ENCODE measurements at regions not wholly inside any gene's neighbourhood (a gene's known extent, or its start where the extent isn't known, plus 50 kb on each side); places are given as distances from the start of the nearest gene placed in this dataset.

GRCh38 chr6:14841901-14842421 is 403.9 kb upstream of the JARID2 start:
- no peak overlapping the region for H3K9ac ChIP-seq (ENCODE audit: low read depth in 1 of 3, low read length in 3 of 3)
- no peaks in the 10 kb centered on the region for H3K27me3 ChIP-seq (ENCODE audit: control insufficient read depth in 3 of 3, insufficient read depth in 3 of 3, low read length in 3 of 3)
- H3K4me3 ChIP-seq (ENCODE audit: low read length in 3 of 3): no peak overlapping the region
- no peak overlapping the region for H3K27ac ChIP-seq (ENCODE audit: low read depth, low read length)
- no peaks in the 10 kb centered on the region for H3K36me3 ChIP-seq (ENCODE audit: control insufficient read depth in 3 of 3, insufficient read depth in 3 of 3, low read length in 3 of 3)
- H3K9me3 ChIP-seq (ENCODE audit: control insufficient read depth in 3 of 3, low read length in 3 of 3): no peaks in the 10 kb centered on the region
- H3K4me1 ChIP-seq (ENCODE audit: control insufficient read depth in 3 of 3, insufficient read depth in 3 of 3, low read length in 3 of 3): no peaks in the 10 kb centered on the region

GRCh38 chr6:14844411-14844810 is 401.5 kb upstream of the JARID2 start:
- Histone ChIP-seq H3K4me1 (ENCODE audit: control insufficient read depth in 3 of 3, insufficient read depth in 3 of 3, low read length in 3 of 3) (no peaks in the 10 kb centered on the region), H3K9ac (ENCODE audit: low read depth in 1 of 3, low read length in 3 of 3) (no peak overlapping the region), H3K36me3 (ENCODE audit: control insufficient read depth in 3 of 3, insufficient read depth in 3 of 3, low read length in 3 of 3) (no peaks in the 10 kb centered on the region), H3K27me3 (ENCODE audit: control insufficient read depth in 3 of 3, insufficient read depth in 3 of 3, low read length in 3 of 3) (no peaks in the 10 kb centered on the region), H3K4me3 (ENCODE audit: low read length in 3 of 3) (no peak overlapping the region), H3K9me3 (ENCODE audit: control insufficient read depth in 3 of 3, low read length in 3 of 3) (no peaks in the 10 kb centered on the region), H3K27ac (ENCODE audit: low read depth, low read length) (no peak overlapping the region)

GRCh38 chr6:14848019-14848418 is 397.9 kb upstream of the JARID2 start:
- H3K4me3 ChIP-seq (ENCODE audit: low read length in 3 of 3): no peak overlapping the region
- H3K27me3 ChIP-seq (ENCODE audit: control insufficient read depth in 3 of 3, insufficient read depth in 3 of 3, low read length in 3 of 3): no peaks in the 10 kb centered on the region
- no peak overlapping the region for H3K9ac ChIP-seq (ENCODE audit: low read depth in 1 of 3, low read length in 3 of 3)
- H3K27ac ChIP-seq (ENCODE audit: low read depth, low read length): no peak overlapping the region
- no peaks in the 10 kb centered on the region for H3K9me3 ChIP-seq (ENCODE audit: control insufficient read depth in 3 of 3, low read length in 3 of 3)
- H3K4me1 ChIP-seq (ENCODE audit: control insufficient read depth in 3 of 3, insufficient read depth in 3 of 3, low read length in 3 of 3): no peaks in the 10 kb centered on the region
- H3K36me3 ChIP-seq (ENCODE audit: control insufficient read depth in 3 of 3, insufficient read depth in 3 of 3, low read length in 3 of 3): no peaks in the 10 kb centered on the region

GRCh38 chr6:14849185-14849584 is 396.7 kb upstream of the JARID2 start:
- Histone ChIP-seq H3K9me3 (ENCODE audit: control insufficient read depth in 3 of 3, low read length in 3 of 3) (no peaks in the 10 kb centered on the region), H3K27me3 (ENCODE audit: control insufficient read depth in 3 of 3, insufficient read depth in 3 of 3, low read length in 3 of 3) (no peaks in the 10 kb centered on the region), H3K4me1 (ENCODE audit: control insufficient read depth in 3 of 3, insufficient read depth in 3 of 3, low read length in 3 of 3) (no peaks in the 10 kb centered on the region), H3K4me3 (ENCODE audit: low read length in 3 of 3) (no peak overlapping the region), H3K36me3 (ENCODE audit: control insufficient read depth in 3 of 3, insufficient read depth in 3 of 3, low read length in 3 of 3) (no peaks in the 10 kb centered on the region), H3K9ac (ENCODE audit: low read depth in 1 of 3, low read length in 3 of 3) (no peak overlapping the region), H3K27ac (ENCODE audit: low read depth, low read length) (no peak overlapping the region)

GRCh38 chr6:14851281-14851680 is 394.6 kb upstream of the JARID2 start:
- H3K36me3 ChIP-seq (ENCODE audit: control insufficient read depth in 3 of 3, insufficient read depth in 3 of 3, low read length in 3 of 3): no peaks in the 10 kb centered on the region
- no peak overlapping the region for H3K9ac ChIP-seq (ENCODE audit: low read depth in 1 of 3, low read length in 3 of 3)
- H3K4me3 ChIP-seq (ENCODE audit: low read length in 3 of 3): no peak overlapping the region
- no peaks in the 10 kb centered on the region for H3K9me3 ChIP-seq (ENCODE audit: control insufficient read depth in 3 of 3, low read length in 3 of 3)
- no peaks in the 10 kb centered on the region for H3K4me1 ChIP-seq (ENCODE audit: control insufficient read depth in 3 of 3, insufficient read depth in 3 of 3, low read length in 3 of 3)
- no peak overlapping the region for H3K27ac ChIP-seq (ENCODE audit: low read depth, low read length)
- H3K27me3 ChIP-seq (ENCODE audit: control insufficient read depth in 3 of 3, insufficient read depth in 3 of 3, low read length in 3 of 3): no peaks in the 10 kb centered on the region

- H3K4me3 ChIP-seq (ENCODE audit: low read length in 3 of 3): no peak overlapping the region
- no peaks in the 10 kb centered on the region for H3K27me3 ChIP-seq (ENCODE audit: control insufficient read depth in 3 of 3, insufficient read depth in 3 of 3, low read length in 3 of 3)
- no peak overlapping the region for H3K27ac ChIP-seq (ENCODE audit: low read depth, low read length)
- H3K36me3 ChIP-seq (ENCODE audit: control insufficient read depth in 3 of 3, insufficient read depth in 3 of 3, low read length in 3 of 3): no peaks in the 10 kb centered on the region
- no peaks in the 10 kb centered on the region for H3K9me3 ChIP-seq (ENCODE audit: control insufficient read depth in 3 of 3, low read length in 3 of 3)
- no peak overlapping the region for H3K9ac ChIP-seq (ENCODE audit: low read depth in 1 of 3, low read length in 3 of 3)
- H3K4me1 ChIP-seq (ENCODE audit: control insufficient read depth in 3 of 3, insufficient read depth in 3 of 3, low read length in 3 of 3): no peaks in the 10 kb centered on the region
Observed at GRCh38 chr6:14852375-14852774, 393.5 kb upstream of the JARID2 start.

GRCh38 chr6:14856177-14856576 is 389.7 kb upstream of the JARID2 start:
- Histone ChIP-seq H3K9ac (ENCODE audit: low read depth in 1 of 3, low read length in 3 of 3) (no peak overlapping the region), H3K27ac (ENCODE audit: low read depth, low read length) (no peak overlapping the region), H3K27me3 (ENCODE audit: control insufficient read depth in 3 of 3, insufficient read depth in 3 of 3, low read length in 3 of 3) (no peaks in the 10 kb centered on the region), H3K9me3 (ENCODE audit: control insufficient read depth in 3 of 3, low read length in 3 of 3) (no peaks in the 10 kb centered on the region), H3K4me3 (ENCODE audit: low read length in 3 of 3) (no peak overlapping the region), H3K36me3 (ENCODE audit: control insufficient read depth in 3 of 3, insufficient read depth in 3 of 3, low read length in 3 of 3) (no peaks in the 10 kb centered on the region), H3K4me1 (ENCODE audit: control insufficient read depth in 3 of 3, insufficient read depth in 3 of 3, low read length in 3 of 3) (no peaks in the 10 kb centered on the region)

GRCh38 chr6:14857001-14857400 is 388.9 kb upstream of the JARID2 start:
- no peak overlapping the region for H3K4me3 ChIP-seq (ENCODE audit: low read length in 3 of 3)
- H3K36me3 ChIP-seq (ENCODE audit: control insufficient read depth in 3 of 3, insufficient read depth in 3 of 3, low read length in 3 of 3): no peaks in the 10 kb centered on the region
- no peak overlapping the region for H3K9ac ChIP-seq (ENCODE audit: low read depth in 1 of 3, low read length in 3 of 3)
- no peaks in the 10 kb centered on the region for H3K27me3 ChIP-seq (ENCODE audit: control insufficient read depth in 3 of 3, insufficient read depth in 3 of 3, low read length in 3 of 3)
- H3K9me3 ChIP-seq (ENCODE audit: control insufficient read depth in 3 of 3, low read length in 3 of 3): no peaks in the 10 kb centered on the region
- H3K27ac ChIP-seq (ENCODE audit: low read depth, low read length): no peak overlapping the region
- H3K4me1 ChIP-seq (ENCODE audit: control insufficient read depth in 3 of 3, insufficient read depth in 3 of 3, low read length in 3 of 3): no peaks in the 10 kb centered on the region

GRCh38 chr6:14857501-14857900 is 388.4 kb upstream of the JARID2 start:
- Histone ChIP-seq H3K4me1 (ENCODE audit: control insufficient read depth in 3 of 3, insufficient read depth in 3 of 3, low read length in 3 of 3) (no peaks in the 10 kb centered on the region), H3K9ac (ENCODE audit: low read depth in 1 of 3, low read length in 3 of 3) (no peak overlapping the region), H3K36me3 (ENCODE audit: control insufficient read depth in 3 of 3, insufficient read depth in 3 of 3, low read length in 3 of 3) (no peaks in the 10 kb centered on the region), H3K9me3 (ENCODE audit: control insufficient read depth in 3 of 3, low read length in 3 of 3) (no peaks in the 10 kb centered on the region), H3K27ac (ENCODE audit: low read depth, low read length) (no peak overlapping the region), H3K4me3 (ENCODE audit: low read length in 3 of 3) (no peak overlapping the region), H3K27me3 (ENCODE audit: control insufficient read depth in 3 of 3, insufficient read depth in 3 of 3, low read length in 3 of 3) (no peaks in the 10 kb centered on the region)

- Histone ChIP-seq H3K36me3 (ENCODE audit: control insufficient read depth in 3 of 3, insufficient read depth in 3 of 3, low read length in 3 of 3) (no peaks in the 10 kb centered on the region), H3K9me3 (ENCODE audit: control insufficient read depth in 3 of 3, low read length in 3 of 3) (no peaks in the 10 kb centered on the region), H3K9ac (ENCODE audit: low read depth in 1 of 3, low read length in 3 of 3) (no peak overlapping the region), H3K4me1 (ENCODE audit: control insufficient read depth in 3 of 3, insufficient read depth in 3 of 3, low read length in 3 of 3) (peaks cover 0 to 2% (median 0%) of the 10 kb centered on the region in 3 donors), H3K27me3 (ENCODE audit: control insufficient read depth in 3 of 3, insufficient read depth in 3 of 3, low read length in 3 of 3) (no peaks in the 10 kb centered on the region), H3K27ac (ENCODE audit: low read depth, low read length) (no peak overlapping the region), H3K4me3 (ENCODE audit: low read length in 3 of 3) (no peak overlapping the region)
Observed at GRCh38 chr6:14858808-14859207, 387.1 kb upstream of the JARID2 start.

GRCh38 chr6:14860774-14861173 is 385.1 kb upstream of the JARID2 start:
- H3K9me3 ChIP-seq (ENCODE audit: control insufficient read depth in 3 of 3, low read length in 3 of 3): no peaks in the 10 kb centered on the region
- H3K4me3 ChIP-seq (ENCODE audit: low read length in 3 of 3): no peak overlapping the region
- no peak overlapping the region for H3K9ac ChIP-seq (ENCODE audit: low read depth in 1 of 3, low read length in 3 of 3)
- H3K36me3 ChIP-seq (ENCODE audit: control insufficient read depth in 3 of 3, insufficient read depth in 3 of 3, low read length in 3 of 3): no peaks in the 10 kb centered on the region
- peaks cover 0 to 2% (median 0%) of the 10 kb centered on the region in 3 donors for H3K4me1 ChIP-seq (ENCODE audit: control insufficient read depth in 3 of 3, insufficient read depth in 3 of 3, low read length in 3 of 3)
- no peaks in the 10 kb centered on the region for H3K27me3 ChIP-seq (ENCODE audit: control insufficient read depth in 3 of 3, insufficient read depth in 3 of 3, low read length in 3 of 3)
- H3K27ac ChIP-seq (ENCODE audit: low read depth, low read length): no peak overlapping the region
